Kidney tubule cell (primary cell): ENCODE measurements at regions not wholly inside any gene's neighbourhood (a gene's known extent, or its start where the extent isn't known, plus 50 kb on each side); places are given as distances from the start of the nearest gene placed in this dataset.

ENCODE experiments used
- DNase-seq: peaks from one replicate; pipeline ENCODE4 v3.0.0-alpha.2; 2018; ENCODE audit warnings: low spot score

DNA sequence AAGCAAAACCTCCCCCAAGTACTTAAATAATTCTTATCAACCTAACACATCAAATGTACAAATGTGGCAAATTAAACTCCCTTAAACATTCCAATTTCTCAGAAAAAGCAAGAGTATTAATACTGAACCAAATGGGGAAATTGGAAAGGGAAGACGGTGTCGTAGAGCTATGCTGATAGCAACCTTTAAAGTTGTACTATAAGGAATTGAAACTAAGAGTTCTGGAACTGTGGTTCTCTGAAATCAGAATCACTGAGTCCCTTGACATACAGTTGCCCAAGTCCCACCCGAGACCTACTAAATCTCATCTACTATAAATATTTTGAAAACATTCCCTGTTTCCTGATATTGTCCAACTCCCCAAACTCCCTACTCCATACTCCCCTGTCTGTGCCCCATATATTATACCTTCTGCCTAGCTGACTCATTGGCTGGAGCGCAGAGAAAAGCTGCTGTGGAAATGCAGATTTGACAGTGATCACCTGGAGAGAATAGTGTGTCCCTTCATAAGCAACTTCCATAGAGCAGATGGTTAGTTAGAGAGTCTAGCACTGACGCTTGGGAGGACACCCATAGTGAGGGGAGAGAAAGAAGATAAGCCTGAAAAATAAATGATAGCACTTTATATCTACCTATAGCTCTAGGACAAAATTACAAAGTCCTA lies 51.4 kb upstream of the ITM2B start:
- DNase-seq = no peak

- DNase-seq = no peak
These were observed 54.9 kb upstream of the ITM2B start for GRCh38 chr13:48178126-48178525.

- DNase-seq = no peak
These were observed 56.2 kb upstream of the ITM2B start for GRCh38 chr13:48176781-48177180.

- no peak for DNase-seq
These were observed 57.8 kb upstream of the ITM2B start for GRCh38 chr13:48175185-48175584.

DNA sequence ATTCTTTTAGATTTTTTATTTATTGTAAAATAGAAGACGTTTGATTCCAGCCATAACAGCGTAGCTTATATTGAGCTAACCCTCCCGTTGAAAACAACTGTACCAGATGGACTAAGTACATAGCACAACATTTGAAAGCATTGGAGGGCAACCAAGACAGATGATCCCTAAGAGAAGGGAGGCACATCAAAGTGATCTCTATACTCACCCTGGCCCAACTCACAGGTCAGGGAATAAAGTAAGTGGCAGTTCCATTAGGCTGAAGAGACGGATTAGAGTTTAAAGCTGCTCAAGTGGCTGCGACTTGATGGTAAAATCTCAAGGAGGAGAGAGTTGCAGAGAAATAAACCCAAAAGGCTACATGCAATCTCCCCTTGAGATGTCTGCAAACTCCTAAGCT lies 65.1 kb upstream of the ITM2B start:
- DNase-seq = no peak

DNA sequence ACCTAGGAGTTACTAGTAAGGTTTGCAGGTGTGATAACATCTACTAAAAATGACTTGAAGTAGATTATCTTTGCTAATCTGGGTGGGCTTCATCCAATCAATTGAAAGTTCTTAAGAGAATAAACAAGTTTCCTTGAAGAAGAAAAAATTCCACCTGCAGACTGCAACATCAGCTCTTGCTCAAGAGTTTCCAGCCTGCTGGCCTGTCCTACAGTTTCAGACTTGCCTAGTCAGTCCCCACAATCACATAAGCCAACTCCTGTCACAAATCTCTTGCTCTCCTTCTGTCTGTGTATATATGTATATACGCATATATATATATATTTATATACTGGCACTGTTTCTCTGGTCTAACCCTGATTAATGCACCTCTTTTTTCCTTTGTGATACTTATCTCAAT lies 67.3 kb upstream of the ITM2B start:
- DNase-seq = no peak

- peak; percentile 79 for DNase-seq
These were observed 67.9 kb upstream of the ITM2B start for GRCh38 chr13:48165063-48165462.

DNA sequence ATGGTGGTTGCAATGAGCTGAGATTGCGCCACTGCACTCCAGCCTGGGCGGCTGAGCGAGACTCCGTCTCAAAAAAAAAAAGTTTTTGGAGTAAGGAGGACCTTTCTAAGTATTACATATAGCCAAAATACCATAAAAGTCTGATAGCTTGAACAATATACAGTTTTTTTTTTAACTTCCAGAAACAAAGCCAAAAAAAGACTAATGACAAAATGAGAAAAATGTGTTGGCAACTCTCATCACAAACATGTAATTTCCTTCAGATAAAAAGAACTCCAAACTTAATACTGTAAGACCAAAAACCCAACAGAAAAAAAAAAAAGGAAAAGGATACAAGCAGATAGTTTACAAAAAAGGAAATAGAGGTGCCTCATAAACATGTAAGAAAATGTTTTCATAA lies 68.2 kb upstream of the MED4 start:
- DNase-seq = no peak

DNA sequence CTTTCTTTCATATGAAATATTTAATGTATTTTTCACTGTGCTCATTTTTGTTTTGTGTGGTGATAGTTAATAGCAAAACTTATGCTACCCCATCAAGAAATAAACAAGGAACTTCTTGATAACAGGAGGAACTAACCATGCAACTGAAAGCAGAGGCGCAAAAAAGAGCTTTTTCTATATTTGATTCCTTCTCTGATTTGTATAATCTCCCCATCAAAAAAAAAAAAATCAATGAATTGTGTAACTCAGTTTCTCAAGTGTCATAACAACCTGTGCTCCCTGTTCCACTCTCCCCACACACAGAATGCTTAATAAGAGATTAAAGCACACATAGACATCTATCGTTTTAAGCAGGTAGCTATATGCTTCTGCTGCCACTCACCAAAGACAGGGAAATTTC lies 67.3 kb upstream of the MED4 start:
- no peak for DNase-seq

GRCh38 chr13:48161530-48162179 lies 66.8 kb upstream of the MED4 start:
- DNase-seq = no peak

DNA sequence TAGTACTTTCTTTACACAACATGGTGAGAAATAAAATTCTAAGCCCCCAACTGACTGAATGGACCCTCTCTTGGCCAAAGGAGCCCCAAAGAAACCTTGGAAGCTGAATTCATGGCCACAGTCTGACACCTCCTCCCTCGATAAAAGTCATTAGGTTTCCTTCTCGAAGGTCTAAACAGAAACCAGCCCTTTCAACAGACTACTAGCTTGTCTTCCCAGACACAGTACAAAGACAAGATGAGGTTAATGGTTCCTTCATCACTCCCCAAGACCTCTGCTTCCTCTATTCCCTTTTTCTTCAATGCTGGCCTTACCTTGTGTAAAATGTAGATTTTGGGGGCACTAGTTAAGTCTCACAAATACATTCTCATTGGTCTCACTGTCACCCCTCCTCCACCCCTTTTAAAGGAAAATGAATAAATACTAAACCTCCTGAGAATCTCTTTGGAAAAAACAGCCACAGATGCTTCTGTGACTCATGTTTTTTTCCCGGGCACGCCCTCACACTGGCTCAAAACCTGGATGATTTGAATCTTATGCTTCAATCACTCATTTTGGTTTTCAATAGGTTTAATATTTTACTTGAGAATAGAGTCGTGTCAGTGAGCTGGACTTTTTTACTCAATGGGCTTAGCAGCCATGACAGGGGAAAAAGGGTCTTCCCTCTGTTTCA lies 65.8 kb upstream of the MED4 start:
- peak; percentile 90 for DNase-seq

- DNase-seq = peak; percentile 69
These were observed 64.9 kb upstream of the MED4 start for GRCh38 chr13:48159826-48160225.

DNA sequence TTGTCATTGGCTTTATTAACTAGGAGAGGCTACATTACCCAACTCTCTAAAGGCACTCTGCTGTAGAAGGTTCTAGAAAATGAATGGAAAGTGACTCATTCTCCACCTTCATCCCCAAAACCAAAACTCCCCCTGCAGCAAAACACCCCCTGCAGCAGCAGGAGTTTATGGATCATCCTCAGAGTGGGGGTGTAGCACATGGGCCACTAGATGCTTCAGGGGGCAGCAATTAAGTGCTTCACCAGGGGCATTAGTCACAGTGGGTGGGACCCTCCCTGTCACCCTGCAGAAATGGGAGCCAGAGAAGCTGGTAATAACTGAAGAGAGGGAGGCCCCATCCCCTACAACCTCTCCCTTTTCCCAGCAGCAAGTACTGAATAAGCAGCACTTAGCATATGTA lies 64.5 kb upstream of the MED4 start:
- DNase-seq = peak; percentile 91

DNA sequence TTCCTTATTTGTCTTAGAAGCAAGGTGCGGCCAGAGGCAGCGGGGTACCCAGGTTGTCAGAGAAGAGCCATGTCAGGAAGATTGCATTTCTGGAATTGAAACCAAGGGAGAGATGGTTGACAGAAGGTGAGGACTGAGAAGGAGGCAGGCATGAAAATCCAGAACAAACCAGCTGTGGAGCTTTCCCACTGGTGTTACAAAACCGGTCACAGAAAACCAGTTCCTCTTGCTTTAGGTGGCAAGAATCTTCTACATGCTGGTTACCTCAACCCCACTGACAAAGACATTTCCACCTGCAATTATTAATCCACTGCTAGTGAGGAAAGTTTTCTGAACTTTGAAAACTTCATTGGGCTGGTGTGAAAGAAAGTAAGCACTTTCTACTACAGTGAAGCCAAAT lies 64.0 kb upstream of the MED4 start:
- peak; percentile 40 for DNase-seq

DNA sequence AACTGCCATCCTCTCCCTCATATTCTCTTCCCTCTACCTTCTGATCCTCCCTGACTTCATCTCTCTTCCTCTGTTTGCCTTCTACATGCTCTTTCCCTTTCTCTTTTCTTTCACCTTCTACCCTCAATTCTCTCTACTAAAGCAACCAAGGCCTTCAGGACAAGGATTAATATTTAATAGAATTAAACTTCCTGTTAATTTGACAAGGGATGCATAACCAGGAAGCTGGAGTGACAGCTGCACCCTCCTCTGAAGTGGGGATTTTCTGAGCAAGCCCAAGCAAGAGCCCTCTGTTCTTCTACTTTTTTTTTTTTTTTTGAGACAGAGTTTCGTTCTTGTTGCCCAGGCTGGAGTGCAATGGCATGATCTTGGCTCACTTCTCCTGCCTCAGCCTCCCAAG lies 63.4 kb upstream of the MED4 start:
- peak; percentile 89 for DNase-seq

- DNase-seq = peak; percentile 53
These were observed 61.6 kb upstream of the MED4 start for GRCh38 chr13:48156466-48156865.

GRCh38 chr13:48155848-48156247 lies 60.9 kb upstream of the MED4 start:
- peak; percentile 82 for DNase-seq

- no peak for DNase-seq
These were observed 59.8 kb upstream of the MED4 start for GRCh38 chr13:48154671-48155070.

DNA sequence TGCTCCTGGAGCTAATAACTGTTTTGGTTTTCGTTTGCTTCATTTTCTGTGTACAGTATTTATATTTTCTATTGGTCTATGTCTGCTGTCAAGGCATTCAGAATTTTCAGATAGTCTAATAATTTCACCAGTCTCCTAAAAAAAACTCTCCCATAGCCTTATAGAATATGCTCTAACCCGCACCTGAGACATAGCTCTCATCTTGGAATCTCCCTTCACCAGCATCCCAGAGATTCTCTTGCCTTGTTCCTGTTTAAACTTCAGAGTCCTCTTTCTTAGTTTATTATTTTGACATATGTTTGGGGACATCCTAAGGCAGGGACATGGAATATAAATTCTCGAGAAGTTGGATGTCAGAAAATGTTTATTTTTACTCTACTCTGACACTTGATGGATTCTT lies 58.3 kb upstream of the MED4 start:
- no peak for DNase-seq

DNA sequence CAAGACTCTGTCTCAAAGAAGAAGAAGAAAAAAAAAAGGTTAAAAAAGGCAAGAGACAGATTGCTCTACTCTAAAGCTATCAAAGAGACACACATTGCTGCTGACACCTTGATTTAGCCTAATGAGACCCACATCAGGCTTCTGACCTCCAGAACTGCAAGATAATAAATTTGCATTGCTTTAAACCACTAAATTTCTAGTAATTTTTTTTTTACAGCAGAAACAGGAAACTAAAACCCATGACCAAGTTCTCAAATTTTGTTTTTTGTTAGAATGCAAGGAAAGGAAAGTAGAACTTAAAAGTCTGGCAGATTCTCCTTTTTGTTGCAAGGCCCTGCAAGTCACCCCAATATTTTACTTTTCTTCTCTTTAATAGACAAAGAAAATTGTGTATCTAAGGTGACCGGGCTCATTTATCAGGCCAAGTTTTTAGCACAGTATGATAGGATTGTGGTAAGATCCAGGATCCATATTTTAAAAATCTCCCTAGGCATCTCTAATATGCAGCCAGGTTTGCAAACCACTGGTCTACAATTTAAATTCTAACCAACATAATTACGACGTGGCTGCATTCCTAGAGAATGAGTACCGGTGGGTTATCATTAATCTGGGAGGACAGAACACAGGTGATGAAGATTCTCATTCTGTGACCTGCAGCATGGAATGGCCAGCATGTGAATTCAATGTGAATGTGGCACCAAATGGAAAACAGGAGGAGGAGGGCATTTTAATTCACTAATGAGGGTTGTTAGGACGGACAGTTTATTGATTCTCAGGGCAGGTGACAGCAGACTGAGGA lies 56.7 kb upstream of the MED4 start:
- peak; percentile 85 for DNase-seq

DNA sequence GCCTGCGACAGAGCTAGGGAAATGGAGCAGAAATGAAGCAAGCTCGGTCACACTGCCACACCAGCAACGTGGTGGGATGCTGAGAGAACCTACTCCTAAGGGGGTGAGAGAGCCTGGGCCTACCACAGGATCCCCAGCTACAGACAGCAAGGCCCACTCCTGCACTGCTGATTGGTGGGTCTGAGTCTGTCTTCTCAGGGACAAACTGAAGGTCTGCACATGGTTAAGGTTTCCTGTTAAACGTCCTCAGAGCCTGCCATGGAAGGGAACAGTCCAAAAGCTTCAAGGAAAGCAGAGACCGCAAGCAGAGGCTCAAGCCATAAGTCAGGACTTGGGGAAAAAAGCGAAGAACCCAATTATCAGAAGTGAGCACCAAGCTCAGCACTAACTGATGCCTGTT lies 53.5 kb upstream of the MED4 start:
- no peak for DNase-seq

- no peak for DNase-seq
These were observed 51.7 kb upstream of the MED4 start for GRCh38 chr13:48146636-48147035.

DNA sequence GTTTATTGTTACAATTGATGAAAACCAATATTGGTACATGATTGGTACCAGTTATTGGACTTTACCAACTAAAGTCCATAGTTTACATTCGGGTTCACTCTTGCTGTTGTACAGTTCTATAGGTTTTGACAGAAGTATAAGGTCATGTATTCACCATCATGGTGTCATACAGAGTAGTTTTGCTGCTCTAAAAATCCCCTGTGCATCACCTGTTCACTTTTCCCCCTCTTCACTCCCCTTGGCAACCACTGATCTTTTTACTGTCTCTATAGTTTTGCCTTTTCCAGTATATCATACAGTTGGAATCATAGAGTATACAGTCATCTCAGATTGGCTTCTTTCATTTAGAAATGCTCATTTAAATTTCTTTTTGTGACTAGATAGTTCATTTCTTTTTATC lies 51.2 kb upstream of the MED4 start:
- no peak for DNase-seq
